ENCODE measurements at regions not wholly inside any gene's neighbourhood (a gene's known extent, or its start where the extent isn't known, plus 50 kb on each side); places are given as distances from the start of the nearest gene placed in this dataset.
"Not testable (repeated sequence)": the region's sequence is repeated elsewhere in the genome, so short reads cannot be mapped to it uniquely, and the experiment has no call there.

GRCh38 chr17:83247001-83247400 is 167.6 kb downstream of the METRNL start:
- not testable (repeated sequence) for TF ChIP-seq CTCF (conservative IDR thresholded peaks at IDR 0.05; ENCODE audit: low read depth, low read length); EZH2 (IDR thresholded peaks at IDR 0.05; ENCODE audit: low read length, unreplicated experiment)

Measured in PC-3 (cell line).